ENCODE measurements at regions not wholly inside any gene's neighbourhood (a gene's known extent, or its start where the extent isn't known, plus 50 kb on each side); places are given as distances from the start of the nearest gene placed in this dataset.

GRCh38 chr15:88391006-88391405 is 76.2 kb downstream of the MRPL46 start:
- no peak for TF ChIP-seq NRF1 (IDR thresholded peaks at IDR 0.05; ENCODE audit: low read depth, low read length)
- TF ChIP-seq, protein P1, sequence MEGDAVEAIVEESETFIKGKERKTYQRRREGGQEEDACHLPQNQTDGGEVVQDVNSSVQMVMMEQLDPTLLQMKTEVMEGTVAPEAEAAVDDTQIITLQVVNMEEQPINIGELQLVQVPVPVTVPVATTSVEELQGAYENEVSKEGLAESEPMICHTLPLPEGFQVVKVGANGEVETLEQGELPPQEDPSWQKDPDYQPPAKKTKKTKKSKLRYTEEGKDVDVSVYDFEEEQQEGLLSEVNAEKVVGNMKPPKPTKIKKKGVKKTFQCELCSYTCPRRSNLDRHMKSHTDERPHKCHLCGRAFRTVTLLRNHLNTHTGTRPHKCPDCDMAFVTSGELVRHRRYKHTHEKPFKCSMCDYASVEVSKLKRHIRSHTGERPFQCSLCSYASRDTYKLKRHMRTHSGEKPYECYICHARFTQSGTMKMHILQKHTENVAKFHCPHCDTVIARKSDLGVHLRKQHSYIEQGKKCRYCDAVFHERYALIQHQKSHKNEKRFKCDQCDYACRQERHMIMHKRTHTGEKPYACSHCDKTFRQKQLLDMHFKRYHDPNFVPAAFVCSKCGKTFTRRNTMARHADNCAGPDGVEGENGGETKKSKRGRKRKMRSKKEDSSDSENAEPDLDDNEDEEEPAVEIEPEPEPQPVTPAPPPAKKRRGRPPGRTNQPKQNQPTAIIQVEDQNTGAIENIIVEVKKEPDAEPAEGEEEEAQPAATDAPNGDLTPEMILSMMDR (IDR thresholded peaks at IDR 0.05), result no peak
- TF ChIP-seq POLR2AphosphoS5 (IDR thresholded peaks at IDR 0.05; ENCODE audit: low read depth, low read length), result no peak
- no peak for TF ChIP-seq GABPA (IDR thresholded peaks at IDR 0.05; ENCODE audit: low read depth)
- TF ChIP-seq JUND (IDR thresholded peaks at IDR 0.05), result no peak
- TF ChIP-seq EP300 (IDR thresholded peaks at IDR 0.05; ENCODE audit: borderline replicate concordance in 1 of 2, low read depth in 1 of 2, low read length in 1 of 2), result no peak
- TF ChIP-seq RAD21 (IDR thresholded peaks at IDR 0.05; ENCODE audit: low read length), result no peak
- no peak for TF ChIP-seq YY1 (IDR thresholded peaks at IDR 0.05; ENCODE audit: low read depth)
- no peak for TF ChIP-seq USF2 (IDR thresholded peaks at IDR 0.05; ENCODE audit: borderline replicate concordance, low read depth, low read length)
- no peak for TF ChIP-seq FOXJ3 (CRISPR knock-in tag; IDR thresholded peaks at IDR 0.05)
- TF ChIP-seq, protein P2, sequence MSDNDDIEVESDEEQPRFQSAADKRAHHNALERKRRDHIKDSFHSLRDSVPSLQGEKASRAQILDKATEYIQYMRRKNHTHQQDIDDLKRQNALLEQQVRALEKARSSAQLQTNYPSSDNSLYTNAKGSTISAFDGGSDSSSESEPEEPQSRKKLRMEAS (IDR thresholded peaks at IDR 0.05; ENCODE audit: low read depth), result no peak

Data from SK-N-SH (cell line).